ENCODE measurements at regions not wholly inside any gene's neighbourhood (a gene's known extent, or its start where the extent isn't known, plus 50 kb on each side); places are given as distances from the start of the nearest gene placed in this dataset.

GRCh38 chr2:223536546-223536945 lies 65.6 kb downstream of the SCG2 start:
- no peak for TF ChIP-seq POLR2A (IDR thresholded peaks at IDR 0.05)
- TF ChIP-seq CTCF (IDR thresholded peaks at IDR 0.05), result no peak
